GM19397 (cell line): ENCODE measurements at regions not wholly inside any gene's neighbourhood (a gene's known extent, or its start where the extent isn't known, plus 50 kb on each side); places are given as distances from the start of the nearest gene placed in this dataset.

ENCODE experiments used
- ATAC-seq: cut with Tn5 transposase; IDR thresholded peaks from one replicate; pipeline ENCODE4 v1.9.1; 2021; ENCODE audit warnings: mild to moderate bottlenecking, moderate library complexity; ENCODE audit not compliant: unreplicated experiment

DNA sequence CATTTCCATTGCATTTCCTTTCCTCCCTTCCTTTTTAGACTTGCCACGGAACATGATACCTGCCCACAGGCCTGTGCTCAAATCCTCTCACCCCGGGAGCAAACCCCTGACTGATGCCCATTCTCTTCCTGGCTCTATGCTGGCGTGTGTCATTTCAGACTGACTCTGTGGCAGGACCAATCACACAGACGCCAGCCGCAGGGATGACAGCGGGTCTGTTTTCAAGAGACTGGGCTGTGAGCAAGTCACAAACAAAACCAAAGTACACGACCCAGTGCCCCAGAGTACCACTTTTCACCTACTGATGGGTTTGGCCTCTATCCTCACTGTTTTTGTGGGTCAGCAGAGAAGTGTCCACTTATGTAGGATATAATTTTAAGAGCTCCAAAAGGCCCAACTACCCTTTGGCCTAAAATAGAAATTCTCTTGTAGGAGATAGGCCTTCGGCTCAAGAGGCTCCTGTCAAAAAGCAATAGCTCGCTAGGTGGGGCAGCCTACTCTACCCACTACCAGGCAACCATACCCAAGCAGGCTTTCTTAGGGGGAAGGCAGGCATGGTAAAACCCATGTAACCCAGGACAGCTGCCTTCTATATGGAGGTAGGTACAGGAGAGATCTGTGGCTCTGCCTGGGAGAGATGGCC lies 215.7 kb downstream of the CDC5L start:
- no peak for ATAC-seq

DNA sequence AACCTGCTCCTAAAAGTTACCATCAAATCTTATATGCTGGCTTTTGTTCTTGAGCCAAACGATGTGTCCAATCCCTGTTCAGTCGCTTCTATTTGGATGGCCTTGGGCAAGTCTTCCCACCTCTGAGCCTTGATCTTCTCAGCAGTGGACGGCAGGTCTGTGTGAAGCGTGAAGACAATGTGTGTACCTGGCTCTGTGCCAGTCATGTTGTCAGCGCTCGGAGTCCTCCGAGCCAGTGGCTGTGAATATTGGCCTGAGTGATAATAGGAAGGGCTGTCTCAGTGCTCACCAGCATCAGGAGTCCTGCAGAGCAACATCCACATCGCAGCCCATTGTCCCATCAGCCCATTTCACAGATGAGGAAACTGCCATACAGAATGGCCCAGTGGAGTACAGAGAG lies 219.0 kb downstream of the CDC5L start:
- no peak for ATAC-seq

- ATAC-seq: no peak
Observed at GRCh38 chr6:44606976-44607375, 219.5 kb downstream of the CDC5L start.

DNA sequence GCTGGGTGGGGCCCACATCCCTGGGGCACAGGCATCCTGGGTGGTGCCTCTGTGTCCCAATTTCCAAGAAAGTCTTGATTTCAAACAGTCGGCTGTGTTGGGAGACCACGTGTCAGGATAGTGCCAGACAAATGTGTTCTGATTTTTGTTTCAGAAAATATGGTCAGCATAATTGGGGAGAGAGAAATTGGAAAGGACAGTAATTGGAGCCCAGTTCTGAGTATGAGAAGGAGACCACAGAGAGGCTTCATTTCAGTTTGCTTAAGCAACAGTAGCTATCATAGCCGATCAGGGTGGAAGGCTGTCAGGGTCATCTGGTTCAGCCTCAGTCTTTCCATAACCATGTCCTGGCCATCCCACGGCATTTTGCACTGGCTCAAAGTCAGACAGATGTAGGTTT lies 220.7 kb downstream of the CDC5L start:
- no peak for ATAC-seq

GRCh38 chr6:44609051-44609612 lies 221.6 kb downstream of the CDC5L start:
- ATAC-seq: no peak

DNA sequence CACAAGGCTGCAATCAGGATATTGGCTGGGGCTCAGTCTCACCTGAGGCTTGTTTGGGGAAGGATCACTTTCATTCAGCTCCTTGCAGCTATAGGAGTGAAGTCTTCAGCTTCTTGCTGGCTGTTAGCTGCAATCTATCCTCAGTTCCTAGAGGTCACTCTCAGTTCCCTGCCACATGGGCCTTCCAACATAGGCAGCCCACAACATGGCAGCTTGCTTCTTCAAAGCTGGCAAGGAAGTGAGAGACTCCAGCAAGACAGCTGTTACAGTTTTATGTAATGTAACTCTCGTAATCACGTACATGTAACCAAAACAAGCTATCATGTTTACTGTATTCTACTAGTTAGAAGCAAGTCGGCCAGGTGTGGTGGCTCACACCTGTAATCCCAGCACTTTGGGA lies 226.9 kb downstream of the CDC5L start:
- ATAC-seq: no peak

DNA sequence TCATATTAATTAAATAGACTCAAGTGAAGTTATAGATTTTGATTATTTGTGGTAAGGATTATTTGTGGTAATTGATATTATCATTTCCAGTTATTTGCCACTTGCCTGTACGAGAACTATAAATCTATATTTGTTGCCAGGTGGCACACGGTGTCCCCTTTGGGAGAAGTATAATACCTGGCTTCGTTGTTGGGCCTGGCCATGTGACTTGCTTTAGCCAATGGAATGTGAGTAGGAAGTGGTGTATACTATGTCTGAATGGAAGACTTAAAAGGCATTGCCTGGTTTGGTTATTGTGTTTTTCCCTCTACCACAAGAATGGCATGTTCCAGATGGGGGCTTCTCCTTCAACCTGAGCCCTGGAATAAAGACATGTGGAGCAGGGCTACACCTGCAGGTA lies 228.1 kb downstream of the CDC5L start:
- ATAC-seq: no peak

DNA sequence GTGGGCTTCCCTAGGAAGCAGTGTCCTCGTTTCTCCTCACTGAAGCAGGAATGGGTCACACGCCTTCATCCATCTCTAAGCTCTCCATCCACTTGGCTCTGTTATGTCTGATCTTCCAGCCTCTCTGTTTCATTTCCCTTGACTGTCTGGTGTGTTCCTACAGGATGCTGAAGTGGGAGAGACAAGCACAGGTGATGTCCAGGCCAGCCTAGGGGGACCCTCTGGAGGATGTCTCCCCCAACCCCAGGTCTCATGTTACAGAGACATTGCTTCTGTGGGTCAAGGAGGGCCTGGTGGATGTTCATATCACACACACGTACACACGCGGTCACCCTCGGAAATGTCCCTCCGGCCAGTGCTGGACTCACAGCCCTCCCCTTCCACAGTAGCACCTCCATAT lies 229.9 kb downstream of the CDC5L start:
- no peak for ATAC-seq

DNA sequence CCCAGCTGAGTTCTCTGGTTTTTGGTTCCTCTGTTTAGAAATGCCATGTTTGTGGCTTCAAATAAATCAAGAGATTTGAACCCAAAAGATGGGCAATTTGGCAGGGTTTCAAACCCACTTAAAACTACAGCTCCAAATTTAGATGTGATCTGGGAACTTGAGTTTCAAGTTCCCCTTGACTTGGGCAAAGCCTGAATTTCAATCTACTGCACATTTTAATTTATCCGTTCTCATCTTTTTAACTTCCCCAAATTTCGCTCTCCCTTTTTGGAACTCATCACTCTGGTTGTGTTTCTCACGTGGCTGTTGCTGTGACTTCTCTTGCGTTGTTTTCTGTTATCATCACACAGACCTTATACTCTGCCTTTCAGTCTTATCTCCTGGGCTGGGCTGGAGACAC lies 230.9 kb downstream of the CDC5L start:
- ATAC-seq: no peak

- no peak for ATAC-seq
Observed at GRCh38 chr6:44620922-44621321, 233.4 kb downstream of the CDC5L start.

- no peak for ATAC-seq
Observed at GRCh38 chr6:44621846-44622245, 234.3 kb downstream of the CDC5L start.

- ATAC-seq: no peak
Observed at GRCh38 chr6:44622555-44622954, 235.0 kb downstream of the CDC5L start.

DNA sequence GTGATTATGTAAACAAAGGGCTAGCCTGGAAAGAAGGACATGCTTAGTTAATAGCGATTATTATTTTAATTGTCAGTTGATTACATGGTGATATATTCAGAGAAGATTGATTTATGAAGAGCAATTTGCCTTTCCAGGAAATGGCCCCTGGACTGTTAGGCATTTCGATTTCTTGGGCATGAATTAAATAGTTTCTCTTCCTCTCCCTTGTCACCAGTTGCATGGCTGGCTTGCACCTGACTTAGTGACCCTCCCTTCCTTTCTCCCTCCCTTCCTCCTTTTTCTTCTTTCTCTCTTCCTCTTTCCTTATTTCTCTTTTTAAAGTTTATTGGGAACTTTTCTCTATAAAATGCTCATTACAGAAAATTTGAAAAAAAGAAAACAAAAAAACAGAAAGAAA lies 235.4 kb downstream of the CDC5L start:
- no peak for ATAC-seq

GRCh38 chr6:44624226-44624625 lies 236.7 kb downstream of the CDC5L start:
- ATAC-seq: no peak

- no peak for ATAC-seq
Observed at GRCh38 chr6:44624936-44625573, 237.5 kb downstream of the CDC5L start.

DNA sequence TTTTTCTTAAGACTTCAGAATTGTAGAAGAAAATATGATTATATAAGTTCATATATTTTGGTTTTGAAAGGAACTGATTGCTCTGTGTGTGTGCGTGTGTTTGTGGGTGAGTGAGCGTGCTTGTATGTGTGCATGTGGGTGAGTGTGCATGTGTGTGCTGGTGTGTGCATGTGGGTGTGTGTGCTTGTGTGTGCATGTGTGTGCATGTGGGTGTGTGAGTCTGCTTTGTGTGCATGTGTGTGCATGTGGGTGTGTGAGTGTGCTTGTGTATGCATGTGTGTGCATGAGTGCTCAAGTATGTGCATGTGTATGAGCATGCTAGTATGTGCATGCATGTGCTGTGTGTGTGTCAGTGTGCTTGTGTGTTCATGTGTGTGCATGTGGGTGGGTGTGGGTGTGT lies 238.5 kb downstream of the CDC5L start:
- ATAC-seq: no peak

DNA sequence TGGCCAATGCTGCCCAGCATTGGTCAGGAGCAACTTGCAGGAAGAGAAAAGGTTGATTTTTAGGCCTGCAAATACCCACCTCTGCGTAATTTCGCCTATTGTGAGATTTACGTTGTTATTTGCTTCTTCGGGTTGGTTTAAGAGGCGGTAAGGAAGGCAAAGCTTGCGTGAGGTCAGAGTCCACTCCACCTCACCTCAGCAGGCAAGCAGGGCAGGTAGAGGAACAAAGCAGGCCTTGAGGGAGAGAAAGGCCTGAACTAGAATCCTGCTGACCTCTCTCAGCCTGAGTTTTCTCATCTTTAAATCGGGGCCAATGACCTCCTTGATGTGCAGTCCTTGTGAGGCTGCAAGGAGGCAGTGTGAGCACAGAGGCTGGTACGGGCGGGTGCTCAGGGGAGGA lies 239.1 kb downstream of the CDC5L start:
- ATAC-seq: no peak

DNA sequence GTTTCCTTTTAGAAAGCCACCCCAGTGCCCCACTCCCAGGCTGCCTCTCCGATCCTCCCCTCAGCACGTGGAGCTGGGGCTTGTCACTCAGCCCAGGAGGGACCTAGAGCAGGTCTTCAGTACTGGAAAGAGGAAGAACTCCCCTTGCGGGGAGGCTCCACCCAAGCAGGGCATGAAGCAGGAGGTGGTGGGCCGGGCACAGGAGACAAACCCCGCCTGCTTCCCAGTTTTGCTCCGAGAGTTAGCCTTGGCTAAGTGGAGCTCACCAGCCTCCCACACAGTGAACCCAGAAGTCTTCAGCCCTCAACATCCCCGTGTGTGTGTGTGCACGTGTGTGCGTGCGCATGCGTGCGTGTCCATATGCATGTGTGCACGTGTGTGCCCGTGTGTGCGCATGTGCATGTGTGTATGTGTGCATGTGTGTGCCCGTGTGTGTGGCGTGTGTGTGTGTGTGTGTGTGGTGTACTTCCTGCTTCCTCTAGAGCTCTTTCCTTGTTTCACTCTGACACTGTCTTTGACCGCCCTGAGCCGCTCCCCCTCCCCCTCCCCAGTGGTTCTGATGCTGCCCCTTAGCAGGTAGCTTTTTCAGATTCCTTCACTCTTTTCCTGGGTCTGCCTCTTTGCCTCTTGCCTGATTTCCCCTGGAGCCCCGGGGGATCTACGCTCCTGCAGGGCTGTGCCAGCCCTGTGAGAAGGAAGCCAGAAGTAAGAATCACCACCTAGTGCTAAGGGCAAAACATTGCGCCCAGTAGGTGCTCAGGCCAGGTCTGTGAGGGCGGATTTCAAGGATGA lies 239.8 kb downstream of the CDC5L start:
- ATAC-seq: no peak

DNA sequence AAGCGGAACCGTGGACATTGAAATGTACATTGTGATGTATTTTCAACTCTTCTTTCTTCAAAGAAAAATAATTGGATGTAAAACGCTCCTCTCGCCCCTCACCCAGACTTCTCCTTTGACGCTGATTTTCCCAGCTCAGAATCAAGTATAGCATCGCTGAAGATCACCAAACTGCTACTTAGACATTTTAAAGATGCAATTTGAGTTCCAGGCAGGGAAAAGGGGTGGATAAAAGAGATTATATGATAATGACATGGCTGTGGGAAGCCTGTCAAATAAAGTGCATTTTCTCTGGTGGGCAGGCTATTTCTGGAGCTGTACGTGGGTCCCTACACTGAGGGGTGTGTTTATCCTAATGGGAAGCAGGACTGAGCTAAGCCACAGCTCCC lies 240.4 kb downstream of the CDC5L start:
- no peak for ATAC-seq

DNA sequence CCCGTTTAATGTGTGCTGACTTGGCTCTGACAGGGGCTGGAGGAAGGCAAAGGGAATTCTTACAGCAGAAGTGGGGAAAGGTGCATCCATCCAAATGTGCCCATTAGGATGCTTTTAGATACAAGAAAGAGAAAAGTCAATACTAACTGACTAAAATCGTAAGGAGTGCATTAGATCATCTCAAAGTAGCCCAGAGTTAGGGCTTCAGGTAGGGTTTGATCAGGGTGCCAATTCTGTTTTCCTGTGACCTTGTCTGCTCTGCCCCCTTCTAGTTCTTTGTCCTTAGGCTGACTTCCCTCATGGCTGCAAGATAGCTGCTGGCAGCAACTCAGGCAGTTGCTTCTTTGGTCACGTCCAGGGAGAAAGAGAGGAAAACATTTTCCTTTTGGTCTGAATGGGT lies 240.8 kb downstream of the CDC5L start:
- no peak for ATAC-seq

DNA sequence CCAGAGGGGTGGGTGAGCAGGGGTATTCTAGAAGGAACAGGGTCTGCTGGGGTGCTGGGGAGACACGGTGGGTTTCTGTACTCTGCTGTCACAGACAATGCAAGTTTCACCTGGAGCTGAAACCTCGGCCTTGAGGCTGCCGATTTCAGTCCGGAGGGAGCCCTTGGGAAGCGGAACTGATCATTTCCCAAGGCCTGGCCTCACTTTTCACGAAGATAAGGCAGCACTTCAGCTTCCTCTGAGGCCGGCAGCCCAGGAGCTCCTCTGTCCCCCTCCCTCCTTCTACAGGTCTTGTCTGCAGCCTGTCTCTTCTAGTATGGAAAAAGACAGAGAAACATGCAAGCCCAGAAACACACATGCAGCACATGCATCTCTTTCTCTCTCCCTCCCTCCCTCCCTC lies 242.1 kb downstream of the CDC5L start:
- no peak for ATAC-seq
